Natural killer cell (primary cell): ENCODE measurements at regions not wholly inside any gene's neighbourhood (a gene's known extent, or its start where the extent isn't known, plus 50 kb on each side); places are given as distances from the start of the nearest gene placed in this dataset.

Source experiments
- ATAC-seq, 3 donors: fragments of 150-1000 bp in 2 of 3; fragments of 200-7000 bp in 1 of 3; cut with Tn5 transposase; 1 replicate in 1 of 3; 2 replicates in 2 of 3; pipeline ENCODE4 v1.10.0; 2021; ENCODE audit warnings: mild to moderate bottlenecking in 2 of 3, moderate library complexity in 2 of 3
- DNase-seq, 2 donors: peaks; one replicate each; pipeline versions ENCODE4 v3.0.0 to v3.0.0-alpha.2; 2013 to 2021; ENCODE audit warnings: mixed read lengths in 1 of 2
- H3K27ac ChIP-seq: one replicate; pipeline ENCODE4 v1.5.1; 2013; ENCODE audit warnings: mild to moderate bottlenecking, low read length
- H3K27me3 ChIP-seq: one replicate; pipeline ENCODE4 v1.6.1; 2013; ENCODE audit warnings: low read length; ENCODE audit not compliant: control insufficient read depth, insufficient read depth
- H3K36me3 ChIP-seq: one replicate; pipeline ENCODE4 v1.6.1; 2013; ENCODE audit warnings: low read length; ENCODE audit not compliant: control insufficient read depth, insufficient read depth
- H3K4me1 ChIP-seq: one replicate; pipeline ENCODE4 v1.6.1; 2013; ENCODE audit warnings: low read length; ENCODE audit not compliant: control insufficient read depth, insufficient read depth
- H3K4me3 ChIP-seq: one replicate; pipeline ENCODE4 v1.5.1; 2013; ENCODE audit warnings: low read length
- H3K9me3 ChIP-seq: one replicate; pipeline ENCODE4 v1.6.1; 2013; ENCODE audit warnings: low read length; ENCODE audit not compliant: control insufficient read depth, insufficient read depth
- H3K27ac Mint-ChIP-seq, 2 donors: one replicate each; pipeline ENCODE4 v1.8.0; 2022; ENCODE audit warnings: mild to moderate bottlenecking in 2 of 2, mixed read lengths in 2 of 2, moderate library complexity in 1 of 2
- H3K27me3 Mint-ChIP-seq, 2 donors: one replicate each; pipeline ENCODE4 v1.8.0; 2022; ENCODE audit warnings: low read depth in 2 of 2, mixed read lengths in 2 of 2
- H3K36me3 Mint-ChIP-seq: one replicate; pipeline ENCODE4 v1.8.0; 2022; ENCODE audit warnings: mixed read lengths
- H3K4me1 Mint-ChIP-seq, 2 donors: one replicate each; pipeline ENCODE4 v1.8.0; 2022; ENCODE audit warnings: mixed read lengths in 2 of 2
- H3K4me3 Mint-ChIP-seq: one replicate; pipeline ENCODE4 v1.8.0; 2022; ENCODE audit warnings: mild to moderate bottlenecking, moderate library complexity, mixed read lengths
- H3K9me3 Mint-ChIP-seq, 2 donors: one replicate each; pipeline ENCODE4 v1.8.0; 2022; ENCODE audit warnings: mixed read lengths in 2 of 2
- CTCF ChIP-seq: fragments of 200-600 bp; IDR thresholded peaks from one replicate; pipeline ENCODE4 v1.8.0; 2022; ENCODE audit warnings: antibody characterized with exemption
- WGBS: methylation state at CpG from one replicate; pipeline ENCODE4 v1.1.7; 2013; ENCODE audit warnings: missing lambda C conversion rate; ENCODE audit not compliant: insufficient coverage; 5-methylcytosine and 5-hydroxymethylcytosine counted together
- intact Hi-C: fragments of 100-400 bp; cut with micrococcal nuclease; formaldehyde crosslinking; loops from one replicate; pipeline ENCODE4 v1.14.2; 2022

- Histone ChIP-seq H3K4me3 (no peak overlapping the region), H3K4me1 (no peaks in the 10 kb centered on the region), H3K9me3 (no peaks in the 10 kb centered on the region), H3K27me3 (no peaks in the 10 kb centered on the region), H3K27ac (no peak overlapping the region), H3K36me3 (no peaks in the 10 kb centered on the region)
- no peak for TF ChIP-seq CTCF
- no peak for ATAC-seq
- H3K4me1 Mint-ChIP-seq, result no peaks in the 10 kb centered on the region
- no peak for DNase-seq
- no peak overlapping the region for H3K27ac Mint-ChIP-seq
- 34% methylated on average over 6 of the region's 9 CpGs for WGBS
- intact Hi-C loops, result no loop called here
- H3K9me3 Mint-ChIP-seq, result no peaks in the 10 kb centered on the region
- H3K4me3 Mint-ChIP-seq, result no peak overlapping the region
- H3K27me3 Mint-ChIP-seq, result peaks cover 22 to 33% of the 10 kb centered on the region in 2 donors
- H3K36me3 Mint-ChIP-seq, result no peaks in the 10 kb centered on the region
Measured at GRCh38 chr6:951399-952181, 258.7 kb upstream of the EXOC2 start.

GRCh38 chr6:947235-947934, 254.4 kb upstream of the EXOC2 start:
- ATAC-seq (no peak), DNase-seq (no peak)
- Histone ChIP-seq H3K9me3 (no peaks in the 10 kb centered on the region), H3K27me3 (no peaks in the 10 kb centered on the region), H3K4me1 (no peaks in the 10 kb centered on the region), H3K36me3 (no peaks in the 10 kb centered on the region), H3K27ac (no peak overlapping the region), H3K4me3 (no peak overlapping the region)
- Mint-ChIP-seq H3K4me1 (no peaks in the 10 kb centered on the region), H3K36me3 (no peaks in the 10 kb centered on the region), H3K27me3 (peaks cover 8 to 12% of the 10 kb centered on the region in 2 donors), H3K9me3 (no peaks in the 10 kb centered on the region), H3K4me3 (no peak overlapping the region), H3K27ac (no peak overlapping the region)
- no peak for TF ChIP-seq CTCF
- intact Hi-C loops, result no loop called here
- 76% methylated on average over 7 of the region's 7 CpGs for WGBS

GRCh38 chr6:946546-946945, 253.6 kb upstream of the EXOC2 start:
- no peaks in the 10 kb centered on the region for H3K36me3 Mint-ChIP-seq
- no peaks in the 10 kb centered on the region for H3K9me3 Mint-ChIP-seq

More at GRCh38 chr6:946546-946945, 253.6 kb upstream of the EXOC2 start:
- ATAC-seq (no peak), DNase-seq (no peak)
- H3K4me3 ChIP-seq, result no peak overlapping the region
- no peak overlapping the region for H3K27ac ChIP-seq
- peaks cover 8 to 17% of the 10 kb centered on the region in 2 donors for H3K27me3 Mint-ChIP-seq
- TF ChIP-seq CTCF, result no peak
- H3K9me3 ChIP-seq, result no peaks in the 10 kb centered on the region
- no peak overlapping the region for H3K4me3 Mint-ChIP-seq
- no peak overlapping the region for H3K27ac Mint-ChIP-seq
- no peaks in the 10 kb centered on the region for H3K27me3 ChIP-seq
- no peaks in the 10 kb centered on the region for H3K4me1 ChIP-seq
- H3K36me3 ChIP-seq, result no peaks in the 10 kb centered on the region
- H3K4me1 Mint-ChIP-seq, result no peaks in the 10 kb centered on the region
- 77% methylated on average over 2 of the region's 3 CpGs for WGBS
- intact Hi-C loops, result no loop called here
